OCI-LY7 (cell line): ENCODE measurements at regions not wholly inside any gene's neighbourhood (a gene's known extent, or its start where the extent isn't known, plus 50 kb on each side); places are given as distances from the start of the nearest gene placed in this dataset.

Source experiments
- CTCF ChIP-seq: fragments of 200-600 bp; sonication (generic); conservative IDR thresholded peaks from 2 replicates; pipeline ENCODE4 v1.5.1; 2014; ENCODE audit warnings: mild to moderate bottlenecking, antibody characterized with exemption, low read length, moderate library complexity, mixed read lengths
- EZH2phosphoT487 ChIP-seq: fragments of 200-600 bp; sonication (generic); IDR thresholded peaks from 2 replicates; pipeline ENCODE4 v1.6.1; 2018; ENCODE audit warnings: low read depth, borderline replicate concordance, mild to moderate bottlenecking, mixed run types, antibody characterized with exemption, low read length, moderate library complexity, mixed read lengths

- TF ChIP-seq CTCF = no peak
- TF ChIP-seq EZH2phosphoT487 = no peak
Observed at GRCh38 chr5:96015709-96016108, 54.1 kb upstream of the ELL2 start.
